GM23248 (cell line): ENCODE measurements at regions not wholly inside any gene's neighbourhood (a gene's known extent, or its start where the extent isn't known, plus 50 kb on each side); places are given as distances from the start of the nearest gene placed in this dataset.

Source experiments
- DNase-seq: peaks from one replicate; pipeline ENCODE4 v3.0.0-alpha.2; 2015
- H2AFZ ChIP-seq: fragments of 200-600 bp; sonication (generic); 2 replicates; pipeline ENCODE4 v1.6.1; 2016; ENCODE audit warnings: antibody characterized with exemption
- H3F3A ChIP-seq: fragments of 200-600 bp; sonication (generic); 2 replicates; pipeline ENCODE4 v1.6.1; 2016; ENCODE audit warnings: mild to moderate bottlenecking, antibody characterized with exemption, mixed run types; ENCODE audit not compliant: insufficient read depth
- H3K27ac ChIP-seq: fragments of 200-600 bp; sonication (generic); 2 replicates; pipeline ENCODE4 v1.5.1; 2016; ENCODE audit warnings: mild to moderate bottlenecking
- H3K27me3 ChIP-seq: fragments of 200-600 bp; sonication (generic); replicated peaks from 2 replicates; pipeline ENCODE4 v1.6.1; 2016; ENCODE audit warnings: mild to moderate bottlenecking; ENCODE audit not compliant: insufficient read depth
- H3K36me3 ChIP-seq: fragments of 200-600 bp; sonication (generic); 2 replicates; pipeline ENCODE4 v1.6.1; 2016; ENCODE audit warnings: low read depth, mild to moderate bottlenecking
- H3K4me1 ChIP-seq: fragments of 200-600 bp; sonication (generic); 2 replicates; pipeline ENCODE4 v1.6.1; 2016; ENCODE audit warnings: mild to moderate bottlenecking; ENCODE audit not compliant: insufficient read depth
- H3K4me2 ChIP-seq: fragments of 200-600 bp; sonication (generic); one replicate; pipeline ENCODE4 v1.6.1; 2016; ENCODE audit warnings: mild to moderate bottlenecking; ENCODE audit not compliant: unreplicated experiment
- H3K4me3 ChIP-seq: fragments of 200-600 bp; sonication (generic); 2 replicates; pipeline ENCODE4 v1.5.1; 2016; ENCODE audit warnings: mild to moderate bottlenecking
- H3K79me2 ChIP-seq: fragments of 200-600 bp; sonication (generic); 2 replicates; pipeline ENCODE4 v1.6.1; 2016; ENCODE audit warnings: mild to moderate bottlenecking; ENCODE audit not compliant: insufficient read depth
- H3K9ac ChIP-seq: fragments of 200-600 bp; sonication (generic); 2 replicates; pipeline ENCODE4 v1.6.1; 2016; ENCODE audit warnings: mild to moderate bottlenecking
- H3K9me2 ChIP-seq: fragments of 200-600 bp; sonication (generic); 2 replicates; pipeline ENCODE4 v1.6.1; 2016; ENCODE audit warnings: mixed run types, mild to moderate bottlenecking, moderate library complexity; ENCODE audit not compliant: insufficient read depth
- H3K9me3 ChIP-seq: fragments of 200-600 bp; sonication (generic); one replicate; pipeline ENCODE4 v1.6.1; 2017; ENCODE audit warnings: low read depth
- H4K20me1 ChIP-seq: fragments of 200-600 bp; sonication (generic); 2 replicates; pipeline ENCODE4 v1.6.0; 2016; ENCODE audit not compliant: insufficient read depth
- EZH2 ChIP-seq: fragments of 200-600 bp; sonication (generic); IDR thresholded peaks from 2 replicates; pipeline ENCODE4 v1.6.1; 2018; ENCODE audit warnings: antibody characterized with exemption, mild to moderate bottlenecking; ENCODE audit not compliant: insufficient read depth, poor library complexity, severe bottlenecking
- EZH2phosphoT487 ChIP-seq: fragments of 200-600 bp; sonication (generic); IDR thresholded peaks from 2 replicates; pipeline ENCODE4 v1.6.1; 2018; ENCODE audit warnings: antibody characterized with exemption, moderate library complexity, mild to moderate bottlenecking, low read depth; ENCODE audit not compliant: insufficient read depth
- WGBS, 2 experiments: methylation state at CpG; one replicate each; pipeline ENCODE4 v1.1.6; 2015 to 2017; ENCODE audit warnings: low lambda C conversion rate in 2 of 2, low coverage in 1 of 2; ENCODE audit errors: missing lambda C conversion rate in 2 of 2; 5-methylcytosine and 5-hydroxymethylcytosine counted together
- in situ Hi-C: fragments of 300-500 bp; cut with MboI; formaldehyde crosslinking; loops from 2 replicates; pipeline ENCODE4 v1.15.0; 2020

GRCh38 chr6:77173472-77174074 is 289.7 kb downstream of the HTR1B start:
- peak; percentile 20 for DNase-seq
- 58 to 64% methylated on average over 7 of the region's 7 CpGs for WGBS, 2 experiments
- no peaks in the 10 kb centered on the region for H3K4me1 ChIP-seq
- in situ Hi-C loops, result no loop called here
- no peaks in the 10 kb centered on the region for H3K36me3 ChIP-seq
- no peaks in the 10 kb centered on the region for H3K9me2 ChIP-seq
- no peaks in the 10 kb centered on the region for H3F3A ChIP-seq
- H3K9me3 ChIP-seq, result no peaks in the 10 kb centered on the region
- H3K4me2 ChIP-seq, result no peak overlapping the region
- TF ChIP-seq EZH2phosphoT487, result no peak
- no peak for TF ChIP-seq EZH2
- H3K79me2 ChIP-seq, result no peaks in the 10 kb centered on the region
- H2AFZ ChIP-seq, result no peak overlapping the region
- H3K4me3 ChIP-seq, result no peak overlapping the region
- no peak overlapping the region for H3K9ac ChIP-seq
- no peaks in the 10 kb centered on the region for H4K20me1 ChIP-seq
- H3K27me3 ChIP-seq, result no peaks in the 10 kb centered on the region
- H3K27ac ChIP-seq, result no peak overlapping the region

- Histone ChIP-seq H3K9me2 (no peaks in the 10 kb centered on the region), H3K27me3 (no peaks in the 10 kb centered on the region), H3F3A (no peaks in the 10 kb centered on the region), H2AFZ (no peak overlapping the region), H3K79me2 (no peaks in the 10 kb centered on the region), H3K4me1 (no peaks in the 10 kb centered on the region), H3K36me3 (no peaks in the 10 kb centered on the region), H3K4me3 (no peak overlapping the region), H3K9ac (no peak overlapping the region), H3K27ac (no peak overlapping the region), H3K4me2 (no peak overlapping the region), H4K20me1 (no peaks in the 10 kb centered on the region), H3K9me3 (no peaks in the 10 kb centered on the region)
- TF ChIP-seq EZH2 (no peak), EZH2phosphoT487 (no peak)
- in situ Hi-C loops, result no loop called here
- WGBS, 2 experiments, result 68 to 73% methylated on average over 6 of the region's 6 CpGs
- DNase-seq, result no peak
Measured at GRCh38 chr6:77172578-77172977, 290.7 kb downstream of the HTR1B start.

GRCh38 chr6:77159730-77160129 is 303.6 kb downstream of the HTR1B start:
- no peak overlapping the region for H3K4me2 ChIP-seq
- no peaks in the 10 kb centered on the region for H3K79me2 ChIP-seq
- no peak overlapping the region for H2AFZ ChIP-seq
- no peaks in the 10 kb centered on the region for H4K20me1 ChIP-seq
- H3K4me3 ChIP-seq, result no peak overlapping the region
- H3K9me2 ChIP-seq, result no peaks in the 10 kb centered on the region
- H3K36me3 ChIP-seq, result no peaks in the 10 kb centered on the region
- H3K9ac ChIP-seq, result no peak overlapping the region
- H3K4me1 ChIP-seq, result no peaks in the 10 kb centered on the region
- in situ Hi-C loops, result no loop called here
- no peak overlapping the region for H3K27ac ChIP-seq
- H3F3A ChIP-seq, result no peaks in the 10 kb centered on the region
- H3K27me3 ChIP-seq, result no peaks in the 10 kb centered on the region
- TF ChIP-seq EZH2phosphoT487, result no peak
- no peak for TF ChIP-seq EZH2
- DNase-seq, result no peak
- no peaks in the 10 kb centered on the region for H3K9me3 ChIP-seq

- Histone ChIP-seq H3F3A (no peaks in the 10 kb centered on the region), H3K27me3 (no peaks in the 10 kb centered on the region), H3K36me3 (no peaks in the 10 kb centered on the region), H2AFZ (no peak overlapping the region), H3K9me3 (no peaks in the 10 kb centered on the region), H3K9ac (no peak overlapping the region), H3K9me2 (no peaks in the 10 kb centered on the region), H3K4me2 (no peak overlapping the region), H4K20me1 (no peaks in the 10 kb centered on the region), H3K4me1 (no peaks in the 10 kb centered on the region), H3K27ac (no peak overlapping the region), H3K4me3 (no peak overlapping the region), H3K79me2 (no peaks in the 10 kb centered on the region)
- WGBS, 2 experiments, result 52 to 56% methylated on average over 4 of the region's 4 CpGs
- TF ChIP-seq EZH2, result no peak
- in situ Hi-C loops, result no loop called here
- DNase-seq, result no peak
Measured at GRCh38 chr6:77151241-77151640, 312.1 kb downstream of the HTR1B start.

- Histone ChIP-seq H3K4me1 (no peaks in the 10 kb centered on the region), H3K27ac (no peak overlapping the region), H2AFZ (no peak overlapping the region), H3K9me3 (no peaks in the 10 kb centered on the region), H3K4me3 (no peak overlapping the region), H3K4me2 (no peak overlapping the region), H3K9me2 (no peaks in the 10 kb centered on the region), H3K9ac (no peak overlapping the region), H3K79me2 (no peaks in the 10 kb centered on the region), H3K27me3 (no peaks in the 10 kb centered on the region), H3K36me3 (no peaks in the 10 kb centered on the region), H4K20me1 (no peaks in the 10 kb centered on the region), H3F3A (no peaks in the 10 kb centered on the region)
- in situ Hi-C loops, result no loop called here
- no peak for DNase-seq
- no peak for TF ChIP-seq EZH2phosphoT487
- TF ChIP-seq EZH2, result no peak
Measured at GRCh38 chr6:77150736-77151135, 312.6 kb downstream of the HTR1B start.
